Skin of body (tissue), 1 donor: ENCODE measurements at regions not wholly inside any gene's neighbourhood (a gene's known extent, or its start where the extent isn't known, plus 50 kb on each side); places are given as distances from the start of the nearest gene placed in this dataset.
"Not testable (repeated sequence)": the region's sequence is repeated elsewhere in the genome, so short reads cannot be mapped to it uniquely, and the experiment has no call there.

Experiments used
- DNase-seq: peaks from one replicate; lab custom pipeline; 2025; lab: John Stamatoyannopoulos, UW

- DNase-seq = no peak
These were observed 493.9 kb upstream of the MAP2 start for GRCh38 chr2:208929894-208930427.

DNA sequence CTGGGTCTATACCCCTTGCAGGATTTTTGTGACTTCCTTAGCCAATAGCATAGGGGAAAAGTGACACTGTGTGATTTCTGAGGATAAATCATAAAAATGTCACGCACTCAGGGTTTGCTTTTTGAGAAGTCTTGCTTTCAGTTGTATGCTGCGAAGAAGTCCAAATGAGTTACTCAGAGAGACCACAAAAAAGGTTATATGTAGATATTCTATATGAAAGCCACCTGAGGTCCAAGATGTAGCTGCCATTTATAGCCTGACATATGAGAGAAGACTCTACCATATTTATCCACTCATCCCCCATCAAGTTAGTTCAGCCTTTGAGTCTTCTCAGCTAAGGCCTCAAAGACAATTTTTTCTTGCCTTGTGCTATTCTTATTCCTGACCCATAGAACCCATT, 488.3 kb upstream of the MAP2 start:
- no peak for DNase-seq

DNA sequence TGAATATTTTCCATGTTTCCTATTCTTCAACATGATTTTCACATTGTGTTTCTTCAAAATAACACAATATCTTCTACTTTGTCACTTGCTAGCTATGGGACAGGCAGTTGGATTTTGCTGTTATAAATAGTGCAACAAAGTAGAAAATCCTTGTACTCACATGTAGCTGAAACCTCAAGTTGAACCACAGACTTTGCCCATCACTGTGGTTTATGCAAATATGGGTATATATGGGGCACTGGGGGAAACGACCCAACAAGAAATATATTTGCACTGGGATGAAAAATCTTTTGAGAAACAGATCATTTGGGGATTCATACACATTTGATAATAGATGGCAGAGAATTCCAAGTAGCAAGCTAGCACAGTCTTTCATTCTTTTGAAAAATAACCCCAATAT, 486.3 kb upstream of the MAP2 start:
- no peak for DNase-seq

DNA sequence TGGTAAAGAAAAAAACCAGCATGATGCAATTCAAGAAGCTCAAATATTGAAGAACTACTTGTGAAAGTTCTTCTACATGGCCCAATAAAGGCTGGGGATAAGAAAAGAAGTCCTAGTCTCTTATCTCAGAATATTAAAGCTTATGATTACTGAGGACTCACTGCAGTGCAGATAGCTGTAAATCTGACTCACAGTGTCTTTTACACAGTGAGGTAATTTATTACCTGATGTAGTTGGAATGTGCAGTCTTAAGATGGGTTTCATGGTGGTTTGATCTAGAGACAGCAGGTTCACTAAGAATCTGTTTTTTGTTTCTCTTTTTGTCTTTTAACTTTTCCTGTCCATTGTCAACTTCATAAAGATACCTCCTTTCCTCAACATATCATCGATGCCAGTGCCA, 484.0 kb upstream of the MAP2 start:
- no peak for DNase-seq

- DNase-seq = no peak
These were observed 478.1 kb upstream of the MAP2 start for GRCh38 chr2:208945719-208946256.

- DNase-seq = no peak
These were observed 475.8 kb upstream of the MAP2 start for GRCh38 chr2:208948073-208948472.

DNA sequence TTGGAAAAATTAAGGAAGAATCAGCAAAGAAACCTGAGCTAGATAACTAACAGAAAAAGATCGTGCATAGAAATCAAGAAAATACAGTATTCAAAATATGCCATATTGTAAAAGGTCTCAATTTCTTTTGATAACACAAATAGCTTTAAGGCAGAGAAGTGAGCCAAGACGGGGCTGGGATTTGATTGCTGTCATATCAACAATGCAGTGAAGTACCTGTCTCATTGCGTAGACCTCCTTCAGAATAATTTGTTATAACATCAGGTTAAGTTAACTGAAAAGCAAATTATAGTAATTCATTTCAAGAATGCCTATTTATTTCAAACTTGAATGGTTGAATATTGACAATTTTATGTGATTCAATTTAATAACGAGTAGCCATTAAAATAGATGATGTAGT, 453.8 kb upstream of the MAP2 start:
- DNase-seq = no peak

DNA sequence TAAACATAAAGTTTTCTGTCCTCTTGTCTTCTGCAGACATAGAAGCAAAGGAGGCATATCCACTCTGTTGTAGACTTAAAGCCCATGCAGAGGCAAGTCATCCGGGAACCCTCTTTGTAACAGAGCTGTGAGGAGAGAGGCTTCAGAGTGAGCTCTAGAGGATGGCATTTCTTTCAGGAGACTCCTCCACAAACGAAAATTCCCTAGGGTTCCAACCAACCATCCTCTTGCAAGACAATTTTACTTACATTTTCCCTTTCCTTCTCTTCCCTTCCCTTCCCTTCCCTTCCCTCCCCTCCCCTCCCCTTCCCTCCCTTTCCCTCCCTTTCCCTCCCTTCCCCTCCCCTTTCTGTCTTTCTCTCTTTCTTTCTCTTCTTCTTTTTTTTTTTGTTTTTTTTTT, 446.3 kb upstream of the MAP2 start:
- no peak for DNase-seq

DNA sequence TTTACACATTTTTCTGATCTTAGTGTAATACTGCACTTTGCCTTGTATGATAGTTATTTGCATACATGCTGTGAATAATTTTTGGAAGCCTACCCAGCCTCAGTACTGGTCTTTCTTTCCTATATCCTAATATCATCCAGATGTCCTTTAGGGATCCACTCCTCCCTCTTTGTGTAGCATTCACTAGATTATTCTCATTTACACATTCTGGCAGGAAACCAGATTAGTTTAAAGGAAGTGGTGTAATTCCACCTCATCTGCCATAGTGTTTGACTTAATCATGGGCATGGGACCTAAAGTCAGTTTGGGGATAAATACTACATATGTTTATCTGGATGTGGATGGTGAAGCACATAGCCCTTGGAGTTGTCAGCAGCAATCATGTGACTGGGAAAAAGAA, 444.9 kb upstream of the MAP2 start:
- peak; percentile 70 for DNase-seq

GRCh38 chr2:208980321-208980720, 443.5 kb upstream of the MAP2 start:
- DNase-seq = no peak

DNA sequence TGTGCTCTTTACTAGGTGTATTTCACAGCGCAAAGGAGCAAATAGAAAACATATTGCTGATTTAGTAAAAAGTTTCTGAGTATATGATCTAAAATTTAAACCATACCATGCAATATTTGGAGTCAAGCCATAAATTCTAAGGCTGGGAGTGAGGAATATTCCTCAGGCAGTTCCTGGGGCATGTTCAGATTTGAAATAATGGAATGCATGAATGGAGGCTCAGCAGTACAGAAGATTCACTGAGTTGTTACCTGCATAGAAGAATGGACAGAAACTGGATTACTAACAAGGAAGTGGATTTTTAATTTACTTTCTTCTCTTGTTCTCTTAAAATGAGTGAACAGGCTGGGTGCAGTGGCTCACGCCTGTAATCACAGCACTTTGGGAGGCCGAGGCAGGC, 441.0 kb upstream of the MAP2 start:
- no peak for DNase-seq

DNA sequence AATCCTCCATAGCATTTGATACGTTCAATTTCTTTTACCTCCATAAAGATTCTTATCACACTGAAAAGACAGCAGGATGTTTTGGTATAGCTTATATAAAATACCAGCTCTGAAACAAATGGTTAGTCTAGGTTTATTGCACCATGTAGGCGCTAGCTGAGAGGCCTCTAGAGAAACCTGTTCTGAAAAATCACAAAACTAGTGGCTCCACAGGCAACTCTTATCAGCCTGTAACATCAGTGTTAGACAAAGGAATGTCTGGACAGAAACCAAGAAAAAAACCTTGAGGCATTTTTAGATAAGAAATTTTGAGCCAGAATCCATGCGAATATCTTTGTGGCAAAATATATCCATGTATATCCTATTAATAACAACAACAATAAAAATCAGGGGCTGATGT, 440.4 kb upstream of the MAP2 start:
- no peak for DNase-seq

DNA sequence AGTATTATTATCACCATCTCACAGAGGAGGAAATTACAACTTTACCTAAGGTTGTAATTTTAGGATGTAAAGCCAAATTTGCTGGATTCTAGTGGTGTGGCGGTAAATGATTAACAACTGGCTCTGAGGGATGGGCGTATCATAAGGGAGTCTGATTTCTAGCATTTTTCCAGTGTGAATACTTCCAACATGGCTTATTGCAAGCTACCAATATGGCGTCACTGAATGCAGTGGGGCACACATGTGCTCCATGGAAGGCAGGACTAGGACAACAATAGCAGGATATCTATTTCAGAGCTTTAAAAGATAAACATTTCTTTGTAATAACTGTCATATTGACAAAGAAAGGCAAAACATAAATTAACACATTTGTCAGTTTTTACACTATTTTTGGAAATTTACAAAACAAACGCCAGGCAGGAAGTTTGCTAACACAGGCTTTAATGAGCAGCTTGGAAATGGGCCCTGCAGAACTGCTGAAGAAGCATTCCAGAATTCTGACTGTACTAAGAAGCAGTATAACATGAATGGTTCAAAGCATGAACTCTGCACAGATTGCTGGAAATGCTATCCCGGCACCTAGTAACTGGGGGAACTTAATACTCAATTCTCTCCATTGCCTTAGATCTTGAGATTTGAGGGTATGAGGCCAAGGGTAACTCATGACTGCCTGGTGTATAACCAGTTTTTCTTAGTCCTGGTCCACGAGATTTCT, 439.3 kb upstream of the MAP2 start:
- peak; percentile 86 for DNase-seq

DNA sequence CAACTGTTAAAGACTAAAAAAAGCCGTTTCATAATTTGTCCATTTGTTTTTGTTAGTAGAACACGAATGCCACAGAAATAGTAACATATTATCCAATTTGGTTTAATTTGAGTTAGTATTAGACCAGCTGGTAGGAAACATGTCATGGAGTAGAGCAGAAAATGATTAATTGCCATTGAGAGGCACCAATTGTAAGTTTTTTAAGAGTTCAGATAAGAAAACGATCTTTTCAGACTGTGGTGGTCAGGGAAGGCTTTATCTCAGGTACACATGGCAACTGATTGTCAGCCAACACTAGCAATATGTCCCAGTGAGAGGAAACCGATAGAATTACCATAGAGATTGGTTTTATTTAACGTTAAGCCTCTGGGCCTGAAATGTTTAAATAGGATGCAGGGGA, 438.2 kb upstream of the MAP2 start:
- DNase-seq = no peak

DNA sequence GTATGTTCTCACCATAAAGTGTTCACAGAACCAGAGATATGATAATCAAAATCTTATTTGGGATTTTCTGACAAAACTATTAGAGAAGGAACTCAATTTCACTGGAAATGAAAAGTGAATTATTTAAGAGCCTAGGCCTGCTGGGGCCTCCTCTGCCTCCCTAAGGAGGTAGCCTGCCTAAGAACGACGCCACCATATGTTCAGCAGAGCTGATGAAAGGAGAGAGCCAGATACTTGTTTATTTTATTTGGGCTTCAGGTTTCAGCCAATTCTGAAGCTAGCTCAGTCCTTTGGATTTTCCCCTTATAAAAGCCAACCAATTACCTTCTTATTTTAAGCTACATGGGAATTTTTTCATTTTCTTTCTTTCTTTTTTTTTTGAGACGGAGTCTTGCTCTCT, 433.1 kb upstream of the MAP2 start:
- no peak for DNase-seq

GRCh38 chr2:208999911-209000310, 423.9 kb upstream of the MAP2 start:
- no peak for DNase-seq

- no peak for DNase-seq
These were observed 421.8 kb upstream of the MAP2 start for GRCh38 chr2:209002054-209002453.

- DNase-seq = no peak
These were observed 418.5 kb upstream of the MAP2 start for GRCh38 chr2:209005371-209005770.

DNA sequence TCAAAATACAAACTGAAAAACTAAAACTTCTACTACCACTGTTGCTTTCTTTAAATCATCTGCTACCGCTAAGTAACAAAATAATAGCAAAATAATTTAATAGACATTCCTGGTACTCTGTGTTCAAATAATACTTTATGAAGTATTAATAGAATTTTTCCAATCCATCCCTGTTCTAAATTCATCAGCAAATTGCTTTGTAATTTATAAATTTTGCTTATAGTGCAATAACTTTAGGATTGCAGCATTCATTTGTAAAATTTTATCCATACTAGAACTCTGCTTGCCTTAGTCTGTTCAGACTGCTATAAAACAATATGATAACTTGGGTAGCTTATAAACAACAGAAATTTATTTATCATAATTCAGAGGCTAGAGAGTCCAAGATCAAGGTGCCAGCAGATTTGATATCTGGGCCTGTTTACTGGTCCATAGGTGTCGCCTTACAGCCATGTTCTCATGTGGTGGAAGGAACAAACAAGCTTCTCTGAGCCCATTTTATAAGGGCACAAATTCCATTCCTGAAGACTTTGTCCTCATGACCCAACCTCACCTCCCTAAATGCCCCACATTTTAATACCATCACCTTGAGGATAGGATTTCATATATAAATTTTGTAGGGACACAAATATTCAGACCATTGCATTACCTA, 415.1 kb upstream of the MAP2 start:
- DNase-seq = no peak

DNA sequence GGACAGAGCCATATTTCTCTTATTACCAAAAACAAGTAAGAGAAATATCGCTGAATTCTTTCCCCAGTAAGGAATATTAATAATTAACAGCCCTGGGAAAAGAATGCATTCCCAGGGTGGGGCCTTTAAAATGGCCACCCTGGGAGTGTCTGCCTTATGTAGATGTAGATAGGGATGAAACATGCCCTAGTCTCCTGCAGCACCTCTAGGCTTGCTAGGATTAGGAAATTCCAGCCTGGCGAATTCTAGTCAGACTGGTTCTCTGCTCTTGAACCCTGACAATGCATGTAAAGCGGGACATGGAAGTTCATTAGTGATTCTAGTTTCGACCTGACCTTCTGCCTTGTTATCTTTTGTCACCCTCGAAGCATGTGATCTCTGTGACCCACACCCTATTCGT, 405.2 kb upstream of the MAP2 start:
- not testable (repeated sequence) for DNase-seq

GRCh38 chr2:209029249-209029648, 394.6 kb upstream of the MAP2 start:
- DNase-seq = no peak

- DNase-seq = no peak
These were observed 379.5 kb upstream of the MAP2 start for GRCh38 chr2:209044307-209044706.

DNA sequence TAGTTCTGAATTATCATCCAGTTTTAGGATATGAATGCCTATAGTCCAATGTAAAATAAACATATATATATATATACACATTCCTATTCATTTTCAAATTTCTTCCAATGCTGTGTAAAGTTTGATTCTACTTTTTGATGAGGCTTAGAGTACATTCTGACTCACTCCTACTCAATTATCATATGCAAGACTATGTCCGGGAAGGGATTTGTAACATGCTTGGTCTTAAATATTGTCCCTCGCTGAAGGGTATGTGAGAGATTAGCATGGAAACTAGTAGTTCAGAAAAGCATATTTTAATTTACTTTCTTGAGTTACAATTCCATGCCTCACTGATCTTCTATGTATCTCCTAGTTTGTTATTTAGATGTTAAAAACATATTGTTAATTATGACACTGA, 377.7 kb upstream of the MAP2 start:
- DNase-seq = no peak
